Neural crest cell (in vitro differentiated cells): ENCODE measurements at regions not wholly inside any gene's neighbourhood (a gene's known extent, or its start where the extent isn't known, plus 50 kb on each side); places are given as distances from the start of the nearest gene placed in this dataset.

Experiments used
- DNase-seq: peaks from one replicate; pipeline ENCODE4 v3.0.0; 2021; ENCODE audit warnings: low read depth, mixed read lengths, low spot score
- H3K27ac Mint-ChIP-seq: one replicate; pipeline ENCODE4 v1.8.0; 2021; ENCODE audit warnings: mild to moderate bottlenecking, mixed read lengths; ENCODE audit not compliant: unreplicated experiment
- H3K27me3 Mint-ChIP-seq: 2 replicates; pipeline ENCODE4 v1.8.0; 2021; ENCODE audit warnings: low read depth, mild to moderate bottlenecking, mixed read lengths
- H3K36me3 Mint-ChIP-seq: 2 replicates; pipeline ENCODE4 v1.8.0; 2021; ENCODE audit warnings: low read depth, mild to moderate bottlenecking, mixed read lengths
- H3K4me1 Mint-ChIP-seq: 2 replicates; pipeline ENCODE4 v1.8.0; 2021; ENCODE audit warnings: mixed read lengths
- H3K4me3 Mint-ChIP-seq: one replicate; pipeline ENCODE4 v1.8.0; 2021; ENCODE audit warnings: mild to moderate bottlenecking, mixed read lengths
- H3K9me3 Mint-ChIP-seq: 2 replicates; pipeline ENCODE4 v1.8.0; 2021; ENCODE audit warnings: mixed read lengths
- CTCF ChIP-seq: fragments of 200-600 bp; sonication (generic); conservative IDR thresholded peaks from 2 replicates; pipeline ENCODE4 v1.5.0; 2021; ENCODE audit warnings: antibody characterized with exemption, mild to moderate bottlenecking

GRCh38 chr2:126752876-126753275 lies 96.9 kb downstream of the GYPC start:
- H3K27ac Mint-ChIP-seq: peak overlapping the region; percentile 57
- H3K36me3 Mint-ChIP-seq: no peaks in the 10 kb centered on the region
- no peak for DNase-seq
- no peaks in the 10 kb centered on the region for H3K27me3 Mint-ChIP-seq
- H3K4me3 Mint-ChIP-seq: no peak overlapping the region
- no peak for TF ChIP-seq CTCF
- no peaks in the 10 kb centered on the region for H3K4me1 Mint-ChIP-seq
- H3K9me3 Mint-ChIP-seq: no peaks in the 10 kb centered on the region

- no peak for TF ChIP-seq CTCF
- Mint-ChIP-seq H3K4me3 (no peak overlapping the region), H3K27me3 (no peaks in the 10 kb centered on the region), H3K9me3 (no peaks in the 10 kb centered on the region), H3K36me3 (no peaks in the 10 kb centered on the region), H3K27ac (no peak overlapping the region), H3K4me1 (no peaks in the 10 kb centered on the region)
- DNase-seq: no peak
These were observed 97.7 kb downstream of the GYPC start for GRCh38 chr2:126753501-126754212.

DNA sequence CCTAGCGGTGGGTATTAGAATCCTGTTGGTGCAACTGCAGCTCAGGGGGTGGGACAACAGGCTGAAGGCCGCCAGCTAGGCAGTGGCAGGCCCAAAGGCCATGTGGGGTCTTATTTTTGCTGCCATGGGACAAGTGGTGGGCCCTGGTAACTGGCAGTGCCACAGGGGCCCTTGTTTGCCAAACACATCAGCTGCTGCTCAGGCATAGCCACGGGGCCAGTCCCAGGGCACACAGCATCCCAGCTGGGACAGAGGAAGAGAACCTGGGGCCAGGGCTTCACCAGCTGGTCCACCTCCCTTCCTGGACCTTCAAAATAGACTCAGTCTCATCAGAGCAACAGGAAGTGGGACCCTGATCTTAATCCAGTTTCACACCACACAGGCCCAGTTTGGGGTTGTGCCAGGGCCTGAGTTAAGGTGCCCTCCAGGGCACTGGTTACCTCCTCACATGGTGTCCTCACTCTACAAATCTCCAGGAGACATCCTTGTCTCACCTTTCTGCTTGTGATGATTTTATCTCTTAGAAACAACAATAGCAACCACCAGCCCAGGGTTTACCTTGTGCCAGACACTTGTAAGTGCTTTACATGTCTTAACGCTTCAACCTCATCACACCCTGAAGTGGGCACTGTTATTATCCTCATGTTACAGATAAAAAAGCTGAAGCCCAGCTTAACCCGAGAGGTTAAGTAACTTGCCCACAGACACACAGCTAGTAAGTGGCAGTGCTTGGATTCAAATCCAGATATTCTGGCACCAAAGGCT lies 98.5 kb downstream of the GYPC start:
- DNase-seq: no peak
- H3K4me3 Mint-ChIP-seq: no peak overlapping the region
- no peaks in the 10 kb centered on the region for H3K36me3 Mint-ChIP-seq
- no peak for TF ChIP-seq CTCF
- H3K4me1 Mint-ChIP-seq: no peaks in the 10 kb centered on the region
- no peaks in the 10 kb centered on the region for H3K27me3 Mint-ChIP-seq
- H3K9me3 Mint-ChIP-seq: no peaks in the 10 kb centered on the region
- peak overlapping the region; percentile 27 for H3K27ac Mint-ChIP-seq

DNA sequence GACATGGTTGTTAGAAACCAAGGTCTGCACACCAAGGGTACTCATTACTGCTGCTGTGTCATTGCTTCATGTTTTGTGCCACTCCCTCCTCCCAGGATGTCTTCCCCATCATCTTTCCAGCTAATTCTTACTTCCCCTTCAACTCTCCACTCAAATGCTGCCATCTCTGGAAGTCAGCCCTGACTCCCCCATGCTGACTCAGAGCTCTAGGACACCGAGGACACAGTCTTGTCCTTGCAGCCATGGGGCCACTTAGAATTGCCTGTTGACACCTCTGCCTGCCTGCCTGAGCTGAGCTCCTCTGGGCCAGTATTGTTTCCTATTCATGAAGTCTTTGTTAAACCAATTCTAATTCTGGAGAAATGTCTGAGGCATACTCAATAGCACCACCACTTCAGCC lies 100.2 kb downstream of the GYPC start:
- no peaks in the 10 kb centered on the region for H3K27me3 Mint-ChIP-seq
- H3K36me3 Mint-ChIP-seq: no peaks in the 10 kb centered on the region
- no peaks in the 10 kb centered on the region for H3K4me1 Mint-ChIP-seq
- no peak for TF ChIP-seq CTCF
- no peak overlapping the region for H3K27ac Mint-ChIP-seq
- H3K4me3 Mint-ChIP-seq: no peak overlapping the region
- DNase-seq: no peak
- no peaks in the 10 kb centered on the region for H3K9me3 Mint-ChIP-seq

DNA sequence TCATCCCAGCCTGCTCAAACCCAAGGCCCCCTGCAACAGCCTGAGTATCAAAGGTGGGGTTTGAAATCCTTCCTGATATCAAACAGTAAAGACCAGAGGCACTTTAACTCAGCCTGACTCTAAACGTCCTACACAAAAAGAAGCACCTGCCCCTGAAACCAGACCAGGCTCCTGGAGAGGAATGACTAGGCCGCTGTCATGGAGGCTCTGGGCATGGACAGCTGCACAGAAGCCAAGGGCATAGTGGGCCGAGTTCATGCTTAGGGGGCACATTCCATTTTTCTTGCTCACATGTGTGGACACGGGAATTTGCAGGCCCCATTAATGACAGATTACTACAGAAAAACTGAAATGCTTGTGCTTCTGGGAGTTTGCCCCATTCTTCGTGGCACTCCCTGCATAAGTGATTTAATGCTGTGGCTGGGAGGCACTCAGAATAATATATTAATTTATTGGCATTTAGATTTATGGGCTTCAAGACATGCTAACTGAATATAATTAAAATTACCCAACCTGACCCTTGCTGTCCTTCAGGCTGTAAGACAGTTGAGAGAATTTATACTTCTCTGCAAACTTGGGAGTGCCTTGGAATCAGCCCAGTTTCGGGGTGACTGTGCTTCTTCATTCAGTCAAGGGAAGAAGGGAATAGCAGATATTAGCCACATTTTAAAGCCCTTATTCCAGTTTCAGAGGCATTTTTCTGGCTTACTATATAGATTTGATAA lies 105.5 kb downstream of the GYPC start:
- no peak overlapping the region for H3K4me3 Mint-ChIP-seq
- TF ChIP-seq CTCF: no peak
- DNase-seq: no peak

More for the DNA sequence above, 105.5 kb downstream of the GYPC start:
- H3K27me3 Mint-ChIP-seq: no peaks in the 10 kb centered on the region
- H3K9me3 Mint-ChIP-seq: no peaks in the 10 kb centered on the region
- no peak overlapping the region for H3K27ac Mint-ChIP-seq
- H3K36me3 Mint-ChIP-seq: no peaks in the 10 kb centered on the region
- no peaks in the 10 kb centered on the region for H3K4me1 Mint-ChIP-seq
